Gastrocnemius medialis (tissue), 4 donors: ENCODE measurements at regions not wholly inside any gene's neighbourhood (a gene's known extent, or its start where the extent isn't known, plus 50 kb on each side); places are given as distances from the start of the nearest gene placed in this dataset.

Experiments used
- ATAC-seq, 2 donors: fragments of 150-250 bp; one replicate each; pipeline ENCODE4 v1.9.1; 2016
- DNase-seq, 2 donors: peaks; one replicate each; pipeline ENCODE4 v3.0.0-alpha.2; 2019
- H3K27ac ChIP-seq, 4 donors: fragments of 200-600 bp; sonication (generic); 1 replicate in 1 of 4; 2 replicates in 3 of 4; pipeline ENCODE4 v1.5.1; 2016 to 2018; ENCODE audit warnings: mild to moderate bottlenecking in 2 of 4, moderate library complexity in 1 of 4
- H3K27me3 ChIP-seq, 3 donors: fragments of 200-600 bp; sonication (generic) in 2 of 3; 1 replicate in 1 of 3; 2 replicates in 2 of 3; pipeline versions ENCODE4 v1.5.1 to v1.6.0; 2016 to 2019; ENCODE audit warnings: mild to moderate bottlenecking in 1 of 3, moderate library complexity in 1 of 3
- H3K36me3 ChIP-seq, 2 donors: fragments of 200-600 bp; sonication (generic) in 1 of 2; one replicate each; pipeline ENCODE4 v1.5.1; 2017 to 2018
- H3K4me1 ChIP-seq, 2 donors: fragments of 200-600 bp; sonication (generic) in 1 of 2; one replicate each; pipeline ENCODE4 v1.5.1; 2016 to 2017; ENCODE audit warnings: mild to moderate bottlenecking in 2 of 2
- H3K4me3 ChIP-seq, 4 donors: fragments of 200-600 bp; sonication (generic) in 3 of 4; 1 replicate in 1 of 4; 2 replicates in 3 of 4; pipeline ENCODE4 v1.5.1; 2016 to 2019; ENCODE audit warnings: mild to moderate bottlenecking in 2 of 4
- H3K9me3 ChIP-seq, 3 donors: fragments of 200-600 bp; sonication (generic) in 2 of 3; 1 replicate in 1 of 3; 2 replicates in 2 of 3; pipeline ENCODE4 v1.5.1; 2016 to 2019
- POLR2A ChIP-seq, 2 donors: fragments of 450-650 bp; IDR thresholded peaks; one replicate each; pipeline ENCODE4 v1.6.1; 2017; ENCODE audit warnings: antibody characterized with exemption in 2 of 2, mild to moderate bottlenecking in 2 of 2, moderate library complexity in 2 of 2
- in situ Hi-C, 4 donors: fragments of 200-750 bp; cut with MboI; loops; one replicate each; pipeline versions ENCODE4 v1.15.0 to v1.8.0; 2017; ENCODE audit warnings: low sequenced_read_pairs in 4 of 4
- intact Hi-C: fragments of 100-400 bp; cut with DNase I; formaldehyde crosslinking; loops from one replicate; pipeline ENCODE4 v1.15.1; 2023; ENCODE audit warnings: low total_unique reads
- TF ChIP-seq, protein P1 (sequence below), 5 experiments: fragments of 450-650 bp in 3 of 5; fragments of 200-600 bp in 2 of 5; sonication (generic) in 2 of 5; IDR thresholded peaks in 4 of 5; conservative IDR thresholded peaks in 1 of 5; 1 replicate in 4 of 5; 2 replicates in 1 of 5; pipeline ENCODE4 v1.5.1; 2016 to 2019; ENCODE audit warnings: antibody characterized with exemption in 5 of 5, mild to moderate bottlenecking in 3 of 5, moderate library complexity in 3 of 5

DNA sequence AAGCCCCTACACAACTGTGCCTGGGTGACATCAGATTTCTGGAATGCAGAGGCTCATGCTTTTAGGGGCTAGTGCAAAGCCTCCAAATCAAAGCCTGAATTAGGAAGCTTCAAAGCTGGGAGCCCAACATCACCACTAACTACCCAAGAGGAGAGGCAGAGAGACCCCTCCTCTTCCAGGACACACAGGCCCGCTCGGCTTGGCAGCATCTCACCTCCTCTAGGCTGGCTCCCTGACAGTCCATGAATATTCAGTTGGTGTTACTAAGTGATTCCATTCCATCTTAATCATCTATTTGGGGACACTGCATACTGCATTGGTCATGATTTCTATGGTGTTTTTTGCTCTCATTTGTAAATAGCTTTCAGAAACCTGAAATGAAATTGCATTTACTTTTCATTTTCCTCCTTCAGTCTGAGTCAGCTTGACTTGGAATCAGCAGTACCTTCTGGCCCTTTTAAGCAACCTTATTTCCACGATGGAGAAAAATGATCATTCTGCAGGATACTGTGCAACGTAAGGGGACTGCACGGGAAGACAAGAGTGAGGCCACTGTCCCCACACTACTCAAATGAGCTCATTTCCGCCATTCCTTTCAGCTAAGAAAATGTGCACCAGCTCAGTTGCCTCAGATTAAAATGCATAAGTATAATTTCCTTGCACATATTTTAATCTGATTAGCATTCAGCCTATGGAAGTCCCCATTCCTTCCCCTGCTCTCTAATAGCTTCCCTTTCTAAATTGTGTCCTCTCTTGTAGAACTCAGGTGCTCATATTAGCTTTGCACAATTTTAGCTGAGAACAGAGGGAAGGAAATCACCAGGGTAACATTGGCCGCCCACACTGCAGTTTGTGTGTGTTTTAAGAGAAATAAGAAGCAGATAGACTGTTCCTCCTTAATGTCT is 219.9 kb downstream of the RFC3 start:
- Histone ChIP-seq H3K27me3 (no peaks in the 10 kb centered on the region), H3K36me3 (no peaks in the 10 kb centered on the region), H3K9me3 (no peaks in the 10 kb centered on the region), H3K4me3 (no peak overlapping the region), H3K4me1 (no peaks in the 10 kb centered on the region), H3K27ac (no peak overlapping the region)
- no peak for ATAC-seq
- in situ Hi-C loops, result no loop called here
- DNase-seq, result no peak
- intact Hi-C loops, result no loop called here
- TF ChIP-seq, protein P1, sequence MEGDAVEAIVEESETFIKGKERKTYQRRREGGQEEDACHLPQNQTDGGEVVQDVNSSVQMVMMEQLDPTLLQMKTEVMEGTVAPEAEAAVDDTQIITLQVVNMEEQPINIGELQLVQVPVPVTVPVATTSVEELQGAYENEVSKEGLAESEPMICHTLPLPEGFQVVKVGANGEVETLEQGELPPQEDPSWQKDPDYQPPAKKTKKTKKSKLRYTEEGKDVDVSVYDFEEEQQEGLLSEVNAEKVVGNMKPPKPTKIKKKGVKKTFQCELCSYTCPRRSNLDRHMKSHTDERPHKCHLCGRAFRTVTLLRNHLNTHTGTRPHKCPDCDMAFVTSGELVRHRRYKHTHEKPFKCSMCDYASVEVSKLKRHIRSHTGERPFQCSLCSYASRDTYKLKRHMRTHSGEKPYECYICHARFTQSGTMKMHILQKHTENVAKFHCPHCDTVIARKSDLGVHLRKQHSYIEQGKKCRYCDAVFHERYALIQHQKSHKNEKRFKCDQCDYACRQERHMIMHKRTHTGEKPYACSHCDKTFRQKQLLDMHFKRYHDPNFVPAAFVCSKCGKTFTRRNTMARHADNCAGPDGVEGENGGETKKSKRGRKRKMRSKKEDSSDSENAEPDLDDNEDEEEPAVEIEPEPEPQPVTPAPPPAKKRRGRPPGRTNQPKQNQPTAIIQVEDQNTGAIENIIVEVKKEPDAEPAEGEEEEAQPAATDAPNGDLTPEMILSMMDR (IDR thresholded peaks at IDR 0.05 in 4 of 5, conservative IDR thresholded peaks at IDR 0.05 in 1 of 5), result no peak
- no peak for TF ChIP-seq POLR2A (IDR thresholded peaks at IDR 0.05)

- no peak for TF ChIP-seq POLR2A (IDR thresholded peaks at IDR 0.05)
- TF ChIP-seq, protein P1 (IDR thresholded peaks at IDR 0.05 in 4 of 5, conservative IDR thresholded peaks at IDR 0.05 in 1 of 5), result no peak
- H3K27me3 ChIP-seq, result no peaks in the 10 kb centered on the region
- H3K9me3 ChIP-seq, result no peaks in the 10 kb centered on the region
- intact Hi-C loops (no loop called here), in situ Hi-C loops (no loop called here)
- no peak for ATAC-seq
- H3K4me3 ChIP-seq, result no peak overlapping the region
- DNase-seq, result no peak
- H3K27ac ChIP-seq, result no peak overlapping the region
- no peaks in the 10 kb centered on the region for H3K36me3 ChIP-seq
- H3K4me1 ChIP-seq, result no peaks in the 10 kb centered on the region
Observed at GRCh38 chr13:34038541-34039068, 220.7 kb downstream of the RFC3 start.

DNA sequence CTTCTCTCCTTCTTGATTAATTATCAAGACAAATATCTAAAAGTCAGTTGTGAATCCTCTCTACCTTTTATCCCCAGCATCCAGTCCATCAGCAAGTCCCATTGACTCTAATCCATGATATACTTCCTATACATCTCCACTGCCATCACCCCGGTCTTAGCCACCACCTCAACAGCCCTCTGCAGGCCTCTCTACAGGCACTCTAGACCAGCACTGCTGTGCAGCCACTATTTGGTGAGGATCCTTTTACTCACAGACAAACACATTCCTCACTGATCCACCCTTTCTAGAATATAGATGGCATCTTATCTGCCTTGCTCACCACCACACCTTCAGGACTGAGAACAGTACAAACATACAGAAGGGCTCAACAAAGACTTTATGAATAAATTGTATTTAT is 221.7 kb downstream of the RFC3 start:
- DNase-seq (no peak), ATAC-seq (no peak)
- Histone ChIP-seq H3K4me1 (no peaks in the 10 kb centered on the region), H3K4me3 (no peak overlapping the region), H3K27ac (no peak overlapping the region), H3K36me3 (no peaks in the 10 kb centered on the region), H3K9me3 (no peaks in the 10 kb centered on the region), H3K27me3 (no peaks in the 10 kb centered on the region)
- intact Hi-C loops, result no loop called here
- in situ Hi-C loops, result no loop called here
- TF ChIP-seq POLR2A (IDR thresholded peaks at IDR 0.05), result no peak
- TF ChIP-seq, protein P1 (IDR thresholded peaks at IDR 0.05 in 4 of 5, conservative IDR thresholded peaks at IDR 0.05 in 1 of 5), result no peak

DNA sequence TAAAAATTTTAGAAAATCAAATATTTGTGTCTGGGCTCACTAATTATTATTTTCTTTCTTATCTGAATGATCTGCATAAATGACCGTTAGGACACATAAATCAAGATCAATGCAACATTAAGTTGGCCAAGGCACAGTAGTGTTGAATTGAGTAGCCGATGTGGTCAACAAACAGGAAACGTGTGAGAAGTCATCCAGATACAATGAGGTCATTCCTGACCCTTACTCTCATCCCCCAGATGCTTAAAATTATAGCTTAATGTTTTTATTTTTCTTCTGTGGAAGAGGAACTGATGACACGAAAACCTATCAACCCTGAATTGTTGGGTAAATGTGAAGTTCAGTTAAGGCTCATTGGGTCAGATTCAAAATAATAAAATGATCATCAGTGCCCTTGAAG is 222.9 kb downstream of the RFC3 start:
- no peak for DNase-seq
- Histone ChIP-seq H3K9me3 (no peaks in the 10 kb centered on the region), H3K4me3 (no peak overlapping the region), H3K27me3 (no peaks in the 10 kb centered on the region), H3K36me3 (no peaks in the 10 kb centered on the region), H3K27ac (no peak overlapping the region), H3K4me1 (no peaks in the 10 kb centered on the region)
- TF ChIP-seq POLR2A (IDR thresholded peaks at IDR 0.05), result no peak
- TF ChIP-seq, protein P1 (IDR thresholded peaks at IDR 0.05 in 4 of 5, conservative IDR thresholded peaks at IDR 0.05 in 1 of 5), result no peak
- ATAC-seq, result no peak
- intact Hi-C loops, result no loop called here
- in situ Hi-C loops, result no loop called here
